HG03097 (cell line): ENCODE measurements at regions not wholly inside any gene's neighbourhood (a gene's known extent, or its start where the extent isn't known, plus 50 kb on each side); places are given as distances from the start of the nearest gene placed in this dataset.
A peak's percentile ranks its signal among the peaks of the same experiment; 100 is the strongest.
"Not testable (repeated sequence)": the region's sequence is repeated elsewhere in the genome, so short reads cannot be mapped to it uniquely, and the experiment has no call there.

Experiments used
- ATAC-seq: cut with Tn5 transposase; IDR thresholded peaks from one replicate; pipeline ENCODE4 v1.9.1; 2021; ENCODE audit not compliant: unreplicated experiment, low FRiP score

DNA sequence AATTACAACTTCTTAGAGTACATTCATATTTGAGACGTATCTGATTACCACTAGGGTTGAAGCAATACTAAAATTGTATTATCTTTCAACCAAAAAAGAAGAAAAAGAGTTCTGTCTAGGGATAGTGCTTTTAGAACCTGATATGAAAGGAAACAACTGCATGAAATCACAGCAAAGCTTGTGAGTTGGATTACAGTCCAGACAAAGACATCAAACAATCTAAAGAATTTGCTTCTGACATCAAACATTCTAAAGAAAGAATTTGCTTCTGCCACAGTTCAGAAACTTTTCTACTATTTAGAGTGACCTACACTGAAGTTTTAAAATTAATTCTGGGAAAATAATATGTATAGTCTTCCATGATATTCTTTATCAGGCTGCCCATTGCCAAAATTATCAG lies 1141.1 kb upstream of the ACO1 start:
- ATAC-seq = no peak

DNA sequence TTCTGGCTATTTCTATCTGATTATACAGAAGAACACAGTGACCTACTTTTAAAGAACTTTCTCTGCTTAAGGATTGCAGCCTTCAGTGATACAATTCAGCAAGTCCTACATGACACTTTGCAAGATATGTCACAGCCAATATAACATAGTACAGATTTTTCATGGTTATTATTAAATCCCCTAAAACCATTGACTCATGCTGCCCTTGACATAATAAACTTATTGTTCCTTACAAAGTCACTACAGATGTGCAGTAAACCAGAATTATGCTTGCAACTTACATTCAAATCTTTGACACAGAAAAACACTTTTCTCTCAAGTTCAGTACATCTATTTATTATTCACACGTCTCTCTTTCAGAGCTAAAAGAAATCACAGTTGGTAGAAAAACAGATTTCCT lies 1136.3 kb upstream of the ACO1 start:
- no peak for ATAC-seq

DNA sequence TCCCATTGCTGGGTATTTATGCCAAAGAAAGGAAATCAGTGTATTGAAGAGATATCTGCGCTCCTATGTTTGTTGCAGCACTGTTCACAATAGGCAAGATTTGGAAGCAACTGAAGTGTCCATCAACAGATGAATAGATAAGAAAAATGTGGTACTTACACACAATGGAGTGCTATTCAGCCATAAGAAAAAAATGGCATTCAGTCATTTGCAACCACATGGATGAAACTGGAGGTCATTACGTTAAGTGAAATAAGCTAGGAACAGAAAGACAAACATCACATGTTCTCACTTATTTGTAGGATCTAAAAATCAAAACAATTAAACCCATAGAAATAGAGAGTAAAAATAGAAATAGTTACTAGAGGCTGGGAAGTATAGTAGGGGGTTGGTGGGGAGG lies 1133.1 kb upstream of the ACO1 start:
- no peak for ATAC-seq

- no peak for ATAC-seq
Measured at GRCh38 chr9:31253800-31254762, 1130.4 kb upstream of the ACO1 start.

DNA sequence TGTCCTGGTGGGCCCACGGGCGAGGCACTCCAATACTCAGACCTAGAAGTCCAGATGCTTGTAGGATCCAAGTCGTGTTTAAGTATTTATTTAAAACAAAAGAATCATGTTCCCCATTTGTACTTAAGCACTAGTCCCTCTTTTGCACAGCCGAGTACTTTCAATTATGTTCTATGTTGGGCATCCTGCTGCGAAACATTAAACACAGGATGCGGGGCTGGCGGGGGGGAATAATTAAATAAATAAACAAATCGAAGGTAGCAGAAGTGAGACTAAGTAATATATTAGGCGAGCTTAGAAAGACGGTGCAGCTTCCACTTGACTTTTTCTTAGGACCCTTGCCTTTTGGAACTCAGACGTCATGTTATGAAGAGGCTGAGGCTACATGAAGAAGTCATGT lies 1129.2 kb upstream of the ACO1 start:
- ATAC-seq = no peak

DNA sequence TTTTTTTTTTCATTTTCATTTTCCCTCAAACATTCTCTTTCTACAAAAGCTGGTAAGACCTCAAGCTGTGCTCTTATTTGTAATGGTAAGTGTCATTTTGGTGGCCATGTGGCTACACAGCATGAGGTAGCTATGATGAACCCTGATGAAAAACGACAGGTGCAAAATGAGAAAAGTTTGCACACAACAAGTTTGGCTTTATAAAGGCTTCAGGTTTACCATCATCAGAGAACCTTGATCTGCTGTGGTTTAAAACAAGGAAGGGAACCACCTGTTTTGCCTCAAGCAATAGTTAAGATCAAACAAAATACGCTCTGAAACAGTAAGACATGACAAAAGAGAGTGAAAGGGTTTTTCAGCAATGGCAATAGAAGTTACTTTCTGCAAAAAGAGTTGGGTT lies 1124.6 kb upstream of the ACO1 start:
- ATAC-seq = no peak

- ATAC-seq = no peak
Measured at GRCh38 chr9:31272456-31273295, 1111.8 kb upstream of the ACO1 start.

DNA sequence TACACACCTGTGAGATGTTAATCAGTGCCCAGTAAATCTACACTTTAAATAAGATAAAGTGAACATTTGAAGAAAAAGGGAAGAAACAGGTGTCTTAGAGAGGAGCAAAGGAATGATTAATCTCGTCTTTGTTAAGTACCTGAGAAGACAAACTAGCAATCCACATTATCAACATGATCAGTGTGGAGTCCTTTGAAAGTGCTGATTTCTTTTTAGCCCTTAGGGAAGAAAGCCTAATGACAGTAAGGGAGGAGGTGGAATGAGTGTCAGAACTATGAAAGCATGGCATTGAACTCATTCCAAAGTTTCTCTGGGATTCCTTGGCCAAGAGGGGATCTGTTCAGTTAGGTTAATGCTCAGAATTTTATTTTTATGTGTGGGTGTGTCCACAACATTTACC lies 1109.0 kb upstream of the ACO1 start:
- no peak for ATAC-seq

DNA sequence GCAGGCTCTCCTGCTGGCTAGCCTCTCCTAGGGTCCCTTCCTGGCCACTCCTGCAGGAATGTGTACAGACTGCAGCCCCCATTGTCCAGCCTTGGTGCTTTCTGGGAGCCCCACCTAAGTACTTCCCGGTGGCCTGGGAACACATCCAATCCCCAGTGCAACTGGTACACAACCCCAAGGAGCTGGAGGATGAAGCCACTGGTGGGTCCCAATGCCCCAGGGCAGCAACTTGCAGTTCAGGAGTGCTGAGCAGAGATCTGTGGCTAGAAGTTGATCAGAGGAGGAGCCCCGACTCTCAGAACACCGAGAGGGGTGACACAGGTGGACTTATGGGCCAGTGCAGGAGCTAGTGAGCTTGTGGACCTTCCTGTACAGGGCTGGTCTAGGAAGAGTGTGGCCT lies 1093.7 kb upstream of the ACO1 start:
- ATAC-seq = no peak

DNA sequence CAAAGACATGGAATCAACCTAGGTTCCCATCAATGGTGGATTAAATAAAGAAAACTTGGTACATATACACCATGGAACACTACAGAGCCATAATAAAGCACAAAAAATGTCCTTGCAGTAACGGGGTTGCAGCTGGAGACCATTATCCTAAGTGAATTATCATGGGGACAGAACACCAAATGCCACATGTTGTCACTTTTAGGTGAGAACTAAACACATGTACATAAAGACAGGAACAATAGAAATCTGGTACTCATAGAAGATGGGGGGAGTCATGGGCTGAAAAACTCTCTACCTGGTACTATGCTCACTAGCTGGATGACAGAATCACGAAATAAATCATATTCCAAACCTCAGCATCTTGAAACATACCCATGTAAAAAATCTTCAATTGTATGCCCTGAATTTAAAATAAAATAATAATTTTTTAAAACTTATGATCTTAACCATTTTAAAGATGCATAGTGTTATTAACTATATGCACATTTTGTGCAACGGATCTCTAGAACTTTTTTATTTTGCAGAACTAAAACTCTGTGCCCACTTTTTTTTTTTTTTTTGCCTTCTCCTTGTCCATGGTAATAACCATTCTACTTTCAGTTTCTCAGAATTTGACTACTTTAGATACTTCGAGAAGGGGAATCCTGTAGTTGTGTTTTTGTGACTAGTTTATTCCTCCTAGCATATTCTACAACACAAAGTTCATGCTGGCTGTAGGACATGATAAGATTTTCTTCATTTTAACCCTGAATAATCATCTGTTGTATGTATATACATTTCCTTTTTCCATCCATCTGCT lies 1081.6 kb upstream of the ACO1 start:
- ATAC-seq = peak; percentile 53

DNA sequence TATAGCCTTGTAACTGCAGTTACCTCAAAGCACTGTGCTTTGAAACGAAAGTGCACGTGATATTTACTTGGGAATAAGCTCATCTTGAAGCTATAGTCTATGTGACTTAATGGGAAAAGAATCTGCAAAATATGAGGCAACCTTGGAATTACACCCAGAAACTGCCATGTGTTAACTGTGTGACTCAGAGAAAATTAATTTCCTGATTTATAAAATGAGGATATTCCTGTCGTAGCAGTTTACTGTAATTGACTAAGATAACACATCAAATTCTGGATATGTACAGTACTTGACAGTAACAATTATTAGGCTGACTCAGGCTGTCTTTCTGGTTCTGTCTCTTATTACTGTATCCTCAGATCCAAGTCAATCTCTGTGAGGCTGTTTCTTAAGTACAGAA lies 1079.9 kb upstream of the ACO1 start:
- no peak for ATAC-seq

DNA sequence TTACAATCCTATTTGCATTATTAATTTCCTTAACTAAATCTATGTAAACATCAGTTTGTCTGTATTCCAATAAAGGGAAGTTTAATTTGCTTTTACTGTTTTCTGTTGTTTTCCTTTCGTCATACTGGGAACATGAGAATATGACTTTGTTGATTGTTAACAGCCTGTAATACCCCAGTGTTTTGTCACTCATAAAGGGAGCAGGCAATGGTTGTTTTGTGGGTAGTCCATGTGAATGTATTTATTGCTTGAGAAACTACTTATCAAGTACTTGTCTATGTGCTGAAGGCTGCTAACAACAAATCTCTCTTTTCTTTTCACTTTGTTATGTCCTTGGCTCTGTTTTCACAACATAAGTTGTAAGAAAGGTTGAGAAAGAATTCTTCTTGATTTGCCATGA lies 1070.2 kb upstream of the ACO1 start:
- ATAC-seq = no peak

DNA sequence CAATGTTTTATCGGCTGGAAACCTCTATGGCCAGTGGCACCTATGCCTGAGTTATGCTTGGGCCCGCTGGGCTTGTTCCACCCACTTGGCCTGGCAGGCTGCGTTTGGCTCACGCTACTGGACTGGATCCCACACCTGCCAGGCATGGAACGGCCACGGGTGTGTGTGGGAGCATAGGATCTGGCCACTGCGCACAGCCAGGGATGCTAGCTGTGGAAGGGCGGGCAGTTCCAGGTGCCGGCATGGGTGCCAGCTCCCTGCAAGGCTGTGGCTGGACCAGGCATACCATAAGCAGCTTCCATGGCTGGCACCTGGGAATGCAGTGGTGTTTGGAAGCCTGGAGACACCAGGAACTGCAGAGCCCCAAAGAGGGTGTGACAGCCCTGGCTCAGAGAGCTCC lies 1063.9 kb upstream of the ACO1 start:
- no peak for ATAC-seq

- no peak for ATAC-seq
Measured at GRCh38 chr9:31321256-31321655, 1063.2 kb upstream of the ACO1 start.

GRCh38 chr9:31321686-31322085 lies 1062.8 kb upstream of the ACO1 start:
- ATAC-seq = no peak

DNA sequence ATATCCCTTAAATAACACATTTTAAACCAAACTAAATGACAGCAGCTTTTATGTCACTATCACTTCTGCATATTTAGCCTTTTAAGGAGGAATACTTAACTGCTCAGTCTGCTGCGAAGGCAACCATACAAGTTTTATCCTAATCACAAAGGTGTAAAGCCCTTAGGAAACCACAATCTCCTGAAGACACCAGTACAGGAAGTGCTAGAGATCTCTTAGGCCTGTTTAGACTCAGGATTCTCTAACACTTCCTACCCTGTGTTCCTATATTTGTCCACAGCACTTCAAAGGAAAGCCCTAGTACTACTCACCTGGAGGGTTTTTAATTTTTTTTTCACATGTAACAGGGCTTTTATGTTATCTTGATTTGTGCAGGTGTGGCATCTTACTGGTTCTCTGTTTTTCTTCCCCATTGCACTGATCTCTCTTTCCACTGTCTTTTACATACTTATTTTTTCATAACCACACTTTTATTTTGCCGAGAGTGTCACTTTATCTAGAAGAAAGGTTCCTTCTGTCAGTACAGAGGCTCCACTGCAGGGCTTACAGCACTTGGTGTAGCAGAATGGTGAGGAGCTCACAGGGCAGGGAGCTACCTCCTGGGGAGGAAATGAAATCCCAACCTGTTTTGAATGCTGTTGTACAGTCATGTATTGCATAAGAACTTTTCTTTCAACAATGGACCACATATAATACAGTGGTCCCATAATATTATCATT lies 1060.6 kb upstream of the ACO1 start:
- ATAC-seq = no peak

DNA sequence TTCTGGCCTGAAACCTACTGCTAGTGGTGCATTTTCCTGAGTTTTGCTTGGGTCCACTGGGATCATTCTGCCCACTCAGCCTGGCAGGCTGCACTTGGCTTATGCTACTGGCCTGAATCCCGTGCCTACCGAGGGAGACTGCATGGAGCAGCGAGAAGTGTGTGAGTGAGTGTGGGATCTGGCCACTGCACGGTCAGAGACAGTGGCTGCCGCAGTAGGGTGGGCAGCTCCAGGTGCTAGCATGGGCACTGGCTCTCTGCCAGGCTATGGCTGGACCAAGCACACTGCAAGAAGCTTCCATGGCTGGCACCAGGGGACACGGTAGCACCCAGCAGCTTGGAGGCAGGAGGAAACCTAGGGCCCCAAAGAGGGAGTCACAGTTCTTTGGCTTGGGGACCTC lies 1058.7 kb upstream of the ACO1 start:
- no peak for ATAC-seq

DNA sequence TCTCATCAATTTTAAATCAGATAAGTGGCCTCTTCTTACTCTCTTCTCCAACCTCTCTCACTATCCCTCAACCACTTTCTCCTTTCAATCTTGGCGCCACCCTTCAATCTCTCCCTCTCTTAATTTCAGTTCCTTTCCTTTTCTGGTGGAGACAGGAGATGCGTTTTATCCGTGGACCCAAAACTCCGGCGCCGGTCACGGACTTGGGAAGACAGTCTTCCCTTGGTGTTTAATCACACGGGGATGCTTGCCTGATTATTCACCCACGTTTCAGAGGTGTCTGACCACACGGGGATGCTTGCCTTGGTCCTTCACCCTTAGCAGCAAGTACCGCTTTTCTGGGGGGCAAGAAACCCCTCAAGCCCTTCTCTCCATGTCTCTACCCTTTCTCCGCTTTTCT lies 1057.6 kb upstream of the ACO1 start:
- not testable (repeated sequence) for ATAC-seq

- no peak for ATAC-seq
Measured at GRCh38 chr9:31334837-31335528, 1049.5 kb upstream of the ACO1 start.
